A673 (cell line): ENCODE measurements at regions not wholly inside any gene's neighbourhood (a gene's known extent, or its start where the extent isn't known, plus 50 kb on each side); places are given as distances from the start of the nearest gene placed in this dataset.
"Not testable (repeated sequence)": the region's sequence is repeated elsewhere in the genome, so short reads cannot be mapped to it uniquely, and the experiment has no call there.

Source experiments
- CTCF ChIP-seq: fragments of 300-800, 200-600 bp; sonication (generic); conservative IDR thresholded peaks from 2 replicates; pipeline ENCODE4 v1.5.1; 2017; ENCODE audit warnings: low read depth, mild to moderate bottlenecking, antibody characterized with exemption, low read length, moderate library complexity, mixed read lengths
- EZH2 ChIP-seq: fragments of 200-600 bp; sonication (generic); IDR thresholded peaks from 2 replicates; pipeline ENCODE4 v1.6.1; 2017; ENCODE audit warnings: borderline replicate concordance, low read depth, mild to moderate bottlenecking, mixed read lengths, antibody characterized with exemption, low read length; ENCODE audit not compliant: poor library complexity, severe bottlenecking

- TF ChIP-seq CTCF, EZH2: not testable (repeated sequence)
Measured at GRCh38 chr6:15738195-15738594, 75.4 kb upstream of the DTNBP1 start.
